Lower leg skin (tissue), 3 donors: ENCODE measurements at regions not wholly inside any gene's neighbourhood (a gene's known extent, or its start where the extent isn't known, plus 50 kb on each side); places are given as distances from the start of the nearest gene placed in this dataset.

ENCODE experiments used
- POLR2A ChIP-seq, 2 donors: fragments of 450-650 bp; IDR thresholded peaks; one replicate each; pipeline ENCODE4 v1.6.1; 2016 to 2017; ENCODE audit warnings: antibody characterized with exemption in 2 of 2, mild to moderate bottlenecking in 1 of 2, moderate library complexity in 1 of 2
- TF ChIP-seq, protein P1 (sequence below), 3 donors: fragments of 450-650 bp; IDR thresholded peaks; one replicate each; pipeline ENCODE4 v1.5.1; 2016; ENCODE audit warnings: antibody characterized with exemption in 3 of 3, mild to moderate bottlenecking in 3 of 3, moderate library complexity in 2 of 3

GRCh38 chr11:90698238-90698637 lies 475.4 kb upstream of the CHORDC1 start:
- no peak for TF ChIP-seq POLR2A (IDR thresholded peaks at IDR 0.05)
- TF ChIP-seq, protein P1, sequence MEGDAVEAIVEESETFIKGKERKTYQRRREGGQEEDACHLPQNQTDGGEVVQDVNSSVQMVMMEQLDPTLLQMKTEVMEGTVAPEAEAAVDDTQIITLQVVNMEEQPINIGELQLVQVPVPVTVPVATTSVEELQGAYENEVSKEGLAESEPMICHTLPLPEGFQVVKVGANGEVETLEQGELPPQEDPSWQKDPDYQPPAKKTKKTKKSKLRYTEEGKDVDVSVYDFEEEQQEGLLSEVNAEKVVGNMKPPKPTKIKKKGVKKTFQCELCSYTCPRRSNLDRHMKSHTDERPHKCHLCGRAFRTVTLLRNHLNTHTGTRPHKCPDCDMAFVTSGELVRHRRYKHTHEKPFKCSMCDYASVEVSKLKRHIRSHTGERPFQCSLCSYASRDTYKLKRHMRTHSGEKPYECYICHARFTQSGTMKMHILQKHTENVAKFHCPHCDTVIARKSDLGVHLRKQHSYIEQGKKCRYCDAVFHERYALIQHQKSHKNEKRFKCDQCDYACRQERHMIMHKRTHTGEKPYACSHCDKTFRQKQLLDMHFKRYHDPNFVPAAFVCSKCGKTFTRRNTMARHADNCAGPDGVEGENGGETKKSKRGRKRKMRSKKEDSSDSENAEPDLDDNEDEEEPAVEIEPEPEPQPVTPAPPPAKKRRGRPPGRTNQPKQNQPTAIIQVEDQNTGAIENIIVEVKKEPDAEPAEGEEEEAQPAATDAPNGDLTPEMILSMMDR (IDR thresholded peaks at IDR 0.05), result no peak
